Central memory CD4-positive, alpha-beta T cell (primary cell): ENCODE measurements at regions not wholly inside any gene's neighbourhood (a gene's known extent, or its start where the extent isn't known, plus 50 kb on each side); places are given as distances from the start of the nearest gene placed in this dataset.
"Not testable (repeated sequence)": the region's sequence is repeated elsewhere in the genome, so short reads cannot be mapped to it uniquely, and the experiment has no call there.

ENCODE experiments used
- DNase-seq: peaks from one replicate; pipeline ENCODE4 v3.0.0; 2022

DNA sequence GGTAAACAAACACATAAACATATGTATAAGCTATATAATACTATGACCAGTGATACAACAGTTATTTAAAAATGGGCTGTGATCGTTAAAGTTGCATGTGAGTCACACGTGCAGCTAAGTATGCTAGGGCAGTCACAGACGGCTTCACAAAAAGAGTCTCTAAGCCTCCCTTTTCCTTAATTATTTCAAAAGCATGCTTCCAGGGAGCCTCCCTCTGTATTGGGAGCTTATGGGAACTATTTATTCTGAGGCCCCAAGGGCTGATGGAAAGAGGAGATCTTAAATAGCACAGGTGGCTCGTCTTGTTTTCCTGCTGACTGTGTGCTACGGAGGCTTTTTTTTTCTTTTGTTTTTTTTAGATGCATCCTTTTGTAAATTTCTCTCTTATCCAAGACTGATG is 94.3 kb downstream of the ADCYAP1 start:
- DNase-seq = no peak

- DNase-seq = no peak
These were observed 98.0 kb downstream of the ADCYAP1 start for GRCh38 chr18:1002653-1003178.

DNA sequence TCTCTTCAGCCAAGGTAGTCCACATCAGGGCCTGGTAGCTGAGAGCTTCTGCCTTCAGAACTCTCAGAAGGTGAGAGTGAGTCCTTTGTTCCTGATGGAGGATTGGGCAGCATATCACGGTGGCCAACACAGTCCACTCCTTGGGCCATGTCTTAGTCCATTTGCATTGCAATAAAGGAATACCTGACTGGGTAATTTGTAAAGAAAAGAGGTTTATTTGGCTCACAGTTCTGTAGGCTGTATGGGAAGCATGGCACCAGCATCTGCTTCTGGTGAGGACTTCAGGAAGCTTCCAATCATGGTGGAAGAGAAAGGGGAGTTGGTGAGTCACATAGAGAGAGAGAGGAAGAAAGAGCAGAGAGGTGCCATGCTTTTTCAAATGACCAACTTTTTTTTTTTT is 98.8 kb downstream of the ADCYAP1 start:
- no peak for DNase-seq

- DNase-seq = no peak
These were observed 101.6 kb downstream of the ADCYAP1 start for GRCh38 chr18:1006304-1006703.

GRCh38 chr18:1006965-1007364 is 102.3 kb downstream of the ADCYAP1 start:
- no peak for DNase-seq

- no peak for DNase-seq
These were observed 106.7 kb downstream of the ADCYAP1 start for GRCh38 chr18:1011349-1011748.

GRCh38 chr18:1012775-1013174 is 108.1 kb downstream of the ADCYAP1 start:
- no peak for DNase-seq

DNA sequence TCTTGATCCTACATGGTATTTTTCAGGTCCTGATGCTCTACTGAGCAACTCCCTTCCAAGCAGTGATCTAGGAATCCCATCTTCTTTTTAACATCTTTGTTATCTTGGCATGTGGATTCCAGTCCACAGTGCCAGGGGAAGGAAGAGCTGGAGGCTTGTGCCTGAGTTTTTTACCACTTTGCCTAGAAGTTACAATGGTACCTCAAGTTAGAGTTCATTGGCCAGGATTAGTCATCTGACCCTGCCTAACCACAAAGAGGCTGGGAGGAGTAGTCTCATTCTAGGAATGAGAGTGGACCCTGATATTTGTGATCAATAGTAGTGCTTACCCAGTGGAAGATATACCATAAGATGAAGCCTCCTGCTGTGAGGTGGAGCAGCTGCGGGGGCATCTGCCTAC is 109.3 kb downstream of the ADCYAP1 start:
- DNase-seq = no peak

DNA sequence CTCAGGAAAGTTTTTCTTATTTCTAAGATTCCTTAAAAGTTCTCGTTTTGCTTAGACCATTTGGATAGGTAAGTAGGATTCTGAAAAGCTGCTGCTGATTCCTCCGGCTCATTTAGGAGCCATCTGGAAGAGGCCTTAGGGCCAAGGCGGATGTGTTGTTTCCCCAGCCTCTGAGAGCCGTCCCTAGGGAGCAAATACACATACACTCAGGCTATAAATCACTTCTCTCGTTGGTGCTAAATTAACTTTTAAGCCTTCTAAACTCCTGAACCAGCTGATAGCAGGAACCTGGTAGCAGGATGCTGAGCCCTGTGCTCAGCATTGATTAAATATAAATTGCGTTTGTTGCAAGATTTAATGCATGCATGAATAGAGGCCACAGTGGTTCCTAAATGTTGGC is 109.8 kb downstream of the ADCYAP1 start:
- no peak for DNase-seq

DNA sequence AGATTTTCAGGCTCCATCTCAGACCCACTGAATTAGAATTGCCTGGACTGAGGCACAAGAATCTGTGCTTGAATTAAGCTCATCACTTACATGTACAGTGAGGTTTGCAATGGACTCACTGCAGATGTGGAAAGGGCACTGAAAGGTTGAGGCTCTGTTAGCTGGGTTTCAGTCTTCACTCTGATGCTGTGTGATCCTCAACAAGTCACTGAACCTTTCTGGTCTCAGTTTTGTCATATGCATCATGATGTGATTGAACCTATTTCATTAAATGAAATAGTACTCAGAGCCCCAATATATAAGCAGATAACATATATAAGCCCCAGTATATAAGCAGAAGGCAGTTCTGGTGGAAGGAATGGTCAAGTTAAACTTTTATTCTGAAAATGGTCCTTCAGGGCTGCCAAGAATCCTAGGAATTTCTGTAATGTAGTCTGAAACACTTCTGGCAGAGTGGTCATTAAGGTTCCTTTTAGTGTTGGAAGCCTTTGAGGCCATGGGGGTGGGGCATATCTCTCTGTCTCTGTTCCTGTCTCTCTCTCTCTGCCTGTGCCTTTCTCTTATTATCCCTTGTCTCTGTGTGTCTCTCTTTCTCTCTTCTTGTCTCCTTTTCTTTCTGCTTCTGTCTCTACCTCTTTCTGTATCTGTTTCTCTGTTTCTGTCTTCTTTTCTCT is 110.4 kb downstream of the ADCYAP1 start:
- DNase-seq = no peak

- DNase-seq = no peak
These were observed 111.1 kb downstream of the ADCYAP1 start for GRCh38 chr18:1015777-1016176.

DNA sequence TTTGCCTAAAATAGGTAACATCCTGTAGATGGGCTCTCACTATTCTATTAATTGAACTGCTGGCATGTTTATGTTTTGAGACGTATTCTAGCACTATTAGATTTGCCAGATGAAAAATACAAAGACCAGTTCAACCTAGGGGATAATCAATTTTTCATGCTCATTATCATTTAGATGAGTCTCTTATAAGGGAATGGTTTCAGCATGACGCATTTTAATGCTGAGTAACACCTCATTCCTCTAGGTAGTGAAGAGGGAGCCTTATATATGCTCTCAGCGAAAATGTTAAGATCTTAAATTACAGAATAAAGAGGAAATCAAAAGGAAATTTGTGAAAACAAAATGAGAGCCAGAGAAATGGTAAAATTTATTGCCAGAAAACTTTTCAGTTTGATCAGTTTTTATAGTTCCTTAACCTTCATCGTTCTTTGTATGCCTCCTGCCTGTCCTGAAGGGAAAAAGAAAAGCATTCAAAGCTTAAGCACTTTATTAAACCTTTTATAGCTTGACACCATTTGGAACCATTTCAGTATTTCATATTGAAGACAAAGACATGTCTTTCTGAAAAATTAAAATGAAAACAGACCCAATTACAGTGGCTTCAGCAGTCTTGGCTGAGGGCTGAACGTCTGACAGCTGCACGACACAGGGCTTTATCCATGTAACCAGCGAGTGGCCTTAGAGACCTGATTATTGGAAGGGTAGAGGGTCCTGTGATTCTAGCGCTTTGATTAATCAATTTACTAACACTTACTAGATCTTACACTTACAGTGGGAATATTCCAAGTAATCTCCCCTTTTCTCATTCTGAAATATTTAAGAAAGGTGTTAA is 112.8 kb downstream of the ADCYAP1 start:
- DNase-seq = no peak

DNA sequence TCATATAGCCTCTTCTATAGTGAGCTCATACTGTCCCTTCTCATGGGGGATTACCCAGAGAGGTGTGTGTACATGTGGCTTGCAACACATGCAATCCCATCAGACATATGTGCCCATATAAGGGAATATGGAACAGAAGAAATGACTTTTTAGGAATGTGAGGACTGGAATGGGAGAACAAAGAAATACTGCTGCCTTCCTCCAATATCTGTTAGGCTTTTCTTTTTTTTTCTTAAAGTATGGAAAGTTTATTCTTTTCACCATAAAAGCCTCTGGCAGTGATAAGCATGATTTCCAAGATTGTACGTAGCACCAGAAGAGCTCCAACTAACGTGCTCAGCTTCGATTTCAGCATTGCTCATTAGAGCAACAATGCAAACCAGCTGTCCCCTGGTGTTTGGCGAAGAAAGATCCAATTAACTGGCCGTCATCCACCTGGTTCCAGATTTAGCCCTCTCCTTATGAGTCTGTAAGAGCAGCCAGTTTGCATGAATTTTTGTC is 113.6 kb downstream of the ADCYAP1 start:
- DNase-seq = no peak

DNA sequence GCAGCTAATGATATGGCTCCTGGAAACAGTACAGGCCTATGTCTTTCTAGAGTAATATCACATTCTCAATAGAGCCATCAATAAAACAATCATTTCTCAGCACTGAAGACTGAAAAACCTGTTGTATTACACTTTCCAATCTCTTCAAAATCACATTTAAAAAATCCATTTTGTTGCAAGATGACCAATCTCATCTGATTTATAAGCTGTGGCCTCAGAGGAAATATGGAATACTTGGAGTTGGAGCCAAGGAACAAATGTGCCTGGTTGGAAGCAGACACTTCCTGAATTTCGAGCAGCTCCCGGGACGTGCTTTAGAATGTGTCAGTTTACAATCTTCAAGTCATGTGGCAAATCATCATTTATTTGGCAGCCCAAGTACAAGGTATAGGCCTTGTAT is 114.5 kb downstream of the ADCYAP1 start:
- no peak for DNase-seq

GRCh38 chr18:1020731-1021344 is 116.2 kb downstream of the ADCYAP1 start:
- DNase-seq = no peak

DNA sequence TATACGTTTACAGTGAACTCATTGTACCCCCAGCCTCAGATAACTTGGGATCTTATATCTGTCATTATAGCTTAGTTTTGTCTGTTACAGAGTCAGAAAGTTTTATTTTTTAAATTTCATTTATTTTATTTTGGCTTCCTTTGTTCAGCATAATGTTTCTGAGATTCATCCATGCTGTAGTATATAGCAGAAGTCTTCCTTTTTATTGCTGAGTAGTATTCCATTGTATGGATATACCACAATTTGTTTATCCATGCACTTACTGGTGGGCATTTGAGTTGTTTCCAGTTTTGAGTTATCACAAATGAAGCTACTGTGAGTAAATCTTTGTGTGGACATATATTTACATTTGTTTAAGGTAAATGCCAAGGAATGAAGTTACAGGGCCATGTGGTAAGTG is 122.3 kb downstream of the ADCYAP1 start:
- no peak for DNase-seq

DNA sequence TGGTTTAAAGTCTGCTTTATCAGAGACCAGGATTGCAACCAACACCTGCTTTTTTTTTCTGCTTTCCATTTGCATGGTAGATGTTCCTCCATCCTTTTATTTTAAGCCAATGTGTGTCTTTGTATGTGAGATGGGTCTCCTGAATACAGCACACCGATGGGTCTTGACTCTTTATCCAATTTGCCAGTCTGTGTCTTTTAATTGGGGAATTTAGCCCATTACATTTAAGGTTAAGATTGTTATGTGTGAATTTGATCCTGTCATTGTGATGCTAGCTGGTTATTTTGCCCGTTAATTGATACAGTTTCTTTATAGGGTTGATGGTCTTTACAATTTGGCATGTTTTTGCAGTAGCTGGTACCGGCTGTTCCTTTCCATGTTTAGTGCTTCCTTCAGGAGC is 128.4 kb downstream of the ADCYAP1 start:
- not testable (repeated sequence) for DNase-seq

GRCh38 chr18:1034971-1035370 is 130.3 kb downstream of the ADCYAP1 start:
- DNase-seq = no peak

GRCh38 chr18:1036926-1037325 is 132.3 kb downstream of the ADCYAP1 start:
- DNase-seq = no peak

DNA sequence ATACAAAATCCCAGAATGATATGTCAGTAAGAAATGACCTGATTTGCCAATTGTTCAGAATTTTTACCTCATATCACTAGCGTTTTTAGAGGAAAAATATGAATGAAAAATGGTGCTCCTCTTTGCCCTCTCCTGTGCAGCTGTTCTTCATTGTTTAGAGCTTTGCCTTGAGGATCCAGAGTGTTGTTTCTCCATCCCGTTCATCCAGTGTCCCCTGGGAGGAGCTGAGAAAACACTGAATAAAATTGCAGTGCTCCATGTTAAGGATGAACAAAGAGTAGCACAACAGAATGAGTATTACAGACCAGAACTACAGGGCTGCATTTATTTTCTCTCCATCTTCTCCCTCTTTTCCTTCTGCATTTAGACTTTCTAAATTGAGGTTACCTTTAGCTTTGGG is 133.1 kb downstream of the ADCYAP1 start:
- no peak for DNase-seq

- no peak for DNase-seq
These were observed 134.8 kb downstream of the ADCYAP1 start for GRCh38 chr18:1039421-1039820.

- not testable (repeated sequence) for DNase-seq
These were observed 138.4 kb downstream of the ADCYAP1 start for GRCh38 chr18:1043039-1043438.

DNA sequence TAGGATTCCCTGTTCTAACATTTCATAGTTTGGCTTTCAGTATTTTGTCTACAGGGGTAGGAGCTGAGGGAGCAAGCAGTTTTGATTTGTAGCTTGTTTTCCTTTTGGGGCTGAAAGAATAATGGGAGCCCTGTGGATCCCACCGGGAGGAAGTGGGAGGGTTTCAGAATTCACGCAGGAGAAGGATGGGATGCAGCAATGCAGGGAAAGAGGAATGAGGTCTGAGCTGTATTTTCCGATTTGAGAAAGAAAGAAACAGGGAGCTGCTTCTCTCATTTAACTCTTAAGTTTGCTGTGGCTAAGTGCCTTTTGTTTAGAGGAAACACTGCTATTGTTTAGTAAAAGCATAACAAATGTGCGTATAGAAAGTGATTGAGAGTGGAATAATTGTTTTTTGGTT is 141.0 kb downstream of the ADCYAP1 start:
- no peak for DNase-seq

DNA sequence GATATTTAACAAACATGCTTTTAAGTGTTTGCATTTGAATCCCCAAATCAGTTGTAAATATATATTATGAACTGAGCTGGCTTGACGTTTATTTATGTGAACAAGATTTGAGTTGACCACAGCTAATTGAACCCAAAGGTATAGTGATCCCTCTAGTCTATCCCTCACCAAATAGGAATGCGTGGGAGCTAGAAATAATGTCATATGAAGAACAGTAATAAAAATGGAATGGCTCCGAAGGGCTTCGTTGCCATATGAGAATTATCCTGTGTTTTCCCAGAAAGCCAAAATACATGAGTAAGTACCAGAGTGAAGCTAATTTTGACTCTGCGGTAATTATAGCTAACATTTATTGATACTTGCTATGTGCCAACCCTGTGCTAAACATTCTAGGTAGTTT is 142.7 kb downstream of the ADCYAP1 start:
- DNase-seq = no peak
